ENCODE measurements at regions not wholly inside any gene's neighbourhood (a gene's known extent, or its start where the extent isn't known, plus 50 kb on each side); places are given as distances from the start of the nearest gene placed in this dataset.

GRCh38 chr21:18460979-18461378 lies 57.4 kb upstream of the TMPRSS15 start:
- DNase-seq (ENCODE audit: low read depth in 2 of 2) = no peak

- DNase-seq (ENCODE audit: low read depth in 2 of 2) = no peak
Measured at GRCh38 chr21:18461743-18462142, 58.2 kb upstream of the TMPRSS15 start.

GRCh38 chr21:18467715-18468114 lies 64.1 kb upstream of the TMPRSS15 start:
- DNase-seq (ENCODE audit: low read depth in 2 of 2) = no peak

- no peak for DNase-seq (ENCODE audit: low read depth in 2 of 2)
Measured at GRCh38 chr21:18468790-18469189, 65.2 kb upstream of the TMPRSS15 start.

GRCh38 chr21:18476639-18477038 lies 73.1 kb upstream of the TMPRSS15 start:
- no peak for DNase-seq (ENCODE audit: low read depth in 2 of 2)

- DNase-seq (ENCODE audit: low read depth in 2 of 2) = no peak
Measured at GRCh38 chr21:18477043-18477442, 73.5 kb upstream of the TMPRSS15 start.

- DNase-seq (ENCODE audit: low read depth in 2 of 2) = no peak
Measured at GRCh38 chr21:18478513-18478912, 74.9 kb upstream of the TMPRSS15 start.

GRCh38 chr21:18488252-18488651 lies 84.7 kb upstream of the TMPRSS15 start:
- DNase-seq (ENCODE audit: low read depth in 2 of 2) = no peak

GRCh38 chr21:18493422-18493821 lies 89.8 kb upstream of the TMPRSS15 start:
- no peak for DNase-seq (ENCODE audit: low read depth in 2 of 2)

GRCh38 chr21:18495523-18495922 lies 91.9 kb upstream of the TMPRSS15 start:
- no peak for DNase-seq (ENCODE audit: low read depth in 2 of 2)

- no peak for DNase-seq (ENCODE audit: low read depth in 2 of 2)
Measured at GRCh38 chr21:18498431-18498830, 94.8 kb upstream of the TMPRSS15 start.

GRCh38 chr21:18499761-18500376 lies 96.3 kb upstream of the TMPRSS15 start:
- DNase-seq (ENCODE audit: low read depth in 2 of 2) = peak in 1 of 2 donors; percentile 4

- no peak for DNase-seq (ENCODE audit: low read depth in 2 of 2)
Measured at GRCh38 chr21:18518054-18518481, 114.5 kb upstream of the TMPRSS15 start.

- no peak for DNase-seq (ENCODE audit: low read depth in 2 of 2)
Measured at GRCh38 chr21:18521204-18521603, 117.6 kb upstream of the TMPRSS15 start.

- DNase-seq (ENCODE audit: low read depth in 2 of 2) = no peak
Measured at GRCh38 chr21:18522181-18522972, 118.8 kb upstream of the TMPRSS15 start.

GRCh38 chr21:18524097-18524880 lies 120.7 kb upstream of the TMPRSS15 start:
- DNase-seq (ENCODE audit: low read depth in 2 of 2) = no peak

GRCh38 chr21:18529254-18529653 lies 125.7 kb upstream of the TMPRSS15 start:
- no peak for DNase-seq (ENCODE audit: low read depth in 2 of 2)

GRCh38 chr21:18542081-18542480 lies 138.5 kb upstream of the TMPRSS15 start:
- DNase-seq (ENCODE audit: low read depth in 2 of 2) = no peak

GRCh38 chr21:18545908-18546307 lies 142.3 kb upstream of the TMPRSS15 start:
- no peak for DNase-seq (ENCODE audit: low read depth in 2 of 2)

- no peak for DNase-seq (ENCODE audit: low read depth in 2 of 2)
Measured at GRCh38 chr21:18547347-18547746, 143.8 kb upstream of the TMPRSS15 start.

GRCh38 chr21:18548249-18548648 lies 144.7 kb upstream of the TMPRSS15 start:
- DNase-seq (ENCODE audit: low read depth in 2 of 2) = no peak

GRCh38 chr21:18549214-18549905 lies 145.8 kb upstream of the TMPRSS15 start:
- DNase-seq (ENCODE audit: low read depth in 2 of 2) = no peak
